Stimulated activated naive CD8-positive, alpha-beta T cell treated with anti-CD3 and anti-CD28 coated beads, Interleukin-15, Interleukin-2, amounts not matched to agents 100 U/mL and 50 U/mL, for 24 hours (primary cell): ENCODE measurements at regions not wholly inside any gene's neighbourhood (a gene's known extent, or its start where the extent isn't known, plus 50 kb on each side); places are given as distances from the start of the nearest gene placed in this dataset.

Experiments
- ATAC-seq: fragments of 150-1000 bp; cut with Tn5 transposase; one replicate; pipeline ENCODE4 v1.10.0; 2021
- DNase-seq: peaks from one replicate; pipeline ENCODE4 v3.0.0; 2021

GRCh38 chr11:116473206-116473769 lies 299.5 kb downstream of the BUD13 start:
- no peak for DNase-seq
- ATAC-seq: no peak

GRCh38 chr11:116472651-116473050 lies 300.1 kb downstream of the BUD13 start:
- ATAC-seq (no peak), DNase-seq (no peak)

GRCh38 chr11:116471608-116472256 lies 301.1 kb downstream of the BUD13 start:
- DNase-seq (no peak), ATAC-seq (no peak)

GRCh38 chr11:116468699-116469098 lies 304.1 kb downstream of the BUD13 start:
- no peak for DNase-seq

GRCh38 chr11:116467823-116468222 lies 305.0 kb downstream of the BUD13 start:
- DNase-seq: no peak

More at GRCh38 chr11:116468699-116469098, 304.1 kb downstream of the BUD13 start:
- no peak for ATAC-seq

GRCh38 chr11:116466801-116467200 lies 306.0 kb downstream of the BUD13 start:
- ATAC-seq: no peak
- DNase-seq: no peak

More at GRCh38 chr11:116467823-116468222, 305.0 kb downstream of the BUD13 start:
- ATAC-seq: no peak

- no peak for ATAC-seq
Measured at GRCh38 chr11:116466191-116466590, 306.6 kb downstream of the BUD13 start.

GRCh38 chr11:116465056-116465455 lies 307.7 kb downstream of the BUD13 start:
- no peak for DNase-seq
- no peak for ATAC-seq

More at GRCh38 chr11:116466191-116466590, 306.6 kb downstream of the BUD13 start:
- DNase-seq: no peak

- ATAC-seq (no peak), DNase-seq (no peak)
Measured at GRCh38 chr11:116461789-116462188, 311.0 kb downstream of the BUD13 start.

GRCh38 chr11:116460156-116460920 lies 312.4 kb downstream of the BUD13 start:
- DNase-seq (no peak), ATAC-seq (no peak)

- no peak for ATAC-seq
Measured at GRCh38 chr11:116459185-116460045, 313.4 kb downstream of the BUD13 start.

GRCh38 chr11:116458546-116458945 lies 314.2 kb downstream of the BUD13 start:
- DNase-seq (no peak), ATAC-seq (no peak)

More at GRCh38 chr11:116459185-116460045, 313.4 kb downstream of the BUD13 start:
- no peak for DNase-seq

GRCh38 chr11:116457336-116458007 lies 315.3 kb downstream of the BUD13 start:
- no peak for DNase-seq
- no peak for ATAC-seq

GRCh38 chr11:116454951-116455350 lies 317.8 kb downstream of the BUD13 start:
- DNase-seq: no peak
- ATAC-seq: no peak

GRCh38 chr11:116454020-116454645 lies 318.7 kb downstream of the BUD13 start:
- DNase-seq: peak; percentile 28
- no peak for ATAC-seq

GRCh38 chr11:116452461-116452860 lies 320.3 kb downstream of the BUD13 start:
- no peak for ATAC-seq
- no peak for DNase-seq

GRCh38 chr11:116449522-116449921 lies 323.3 kb downstream of the BUD13 start:
- DNase-seq: no peak
- ATAC-seq: no peak

GRCh38 chr11:116446048-116446941 lies 326.5 kb downstream of the BUD13 start:
- no peak for ATAC-seq
- no peak for DNase-seq

GRCh38 chr11:116445108-116446047 lies 327.4 kb downstream of the BUD13 start:
- no peak for DNase-seq
- no peak for ATAC-seq
